HG02852 (cell line): ENCODE measurements at regions not wholly inside any gene's neighbourhood (a gene's known extent, or its start where the extent isn't known, plus 50 kb on each side); places are given as distances from the start of the nearest gene placed in this dataset.
"Not testable (repeated sequence)": the region's sequence is repeated elsewhere in the genome, so short reads cannot be mapped to it uniquely, and the experiment has no call there.

Experiments used
- ATAC-seq: cut with Tn5 transposase; IDR thresholded peaks from one replicate; pipeline ENCODE4 v1.9.1; 2021; ENCODE audit warnings: mild to moderate bottlenecking, moderate library complexity; ENCODE audit not compliant: unreplicated experiment

DNA sequence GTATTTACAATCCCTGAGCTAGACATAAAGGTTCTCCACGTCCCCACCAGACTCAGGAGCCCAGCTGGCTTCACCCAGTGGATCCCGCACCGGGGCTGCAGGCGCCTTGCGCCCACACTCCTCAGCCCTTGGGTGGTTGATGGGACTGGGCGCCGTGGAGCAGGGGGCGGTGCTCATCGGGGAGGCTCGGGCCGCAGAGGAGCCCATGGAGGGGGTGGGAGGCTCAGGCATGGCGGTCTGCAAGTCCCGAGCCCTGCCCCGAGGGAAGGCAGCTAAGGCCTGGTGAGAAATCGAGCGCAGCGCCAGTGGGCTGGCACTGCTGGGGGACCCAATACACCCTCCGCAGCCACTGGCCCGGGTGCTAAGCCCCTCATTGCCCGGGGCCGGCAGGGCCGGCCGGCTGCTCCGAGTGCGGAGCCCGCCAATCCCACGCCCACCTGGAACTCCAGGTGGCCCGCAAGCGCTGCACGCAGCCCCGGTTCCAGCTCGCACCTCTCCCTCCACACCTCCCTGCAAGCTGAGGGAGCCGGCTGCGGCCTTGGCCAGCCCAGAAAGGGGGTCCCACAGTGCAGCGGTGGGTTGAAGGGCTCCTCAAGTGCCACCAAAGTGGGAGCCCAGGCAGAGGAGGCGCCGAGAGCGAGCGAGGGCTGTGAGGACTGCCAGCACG, 260.9 kb upstream of the BTG1 start:
- not testable (repeated sequence) for ATAC-seq

DNA sequence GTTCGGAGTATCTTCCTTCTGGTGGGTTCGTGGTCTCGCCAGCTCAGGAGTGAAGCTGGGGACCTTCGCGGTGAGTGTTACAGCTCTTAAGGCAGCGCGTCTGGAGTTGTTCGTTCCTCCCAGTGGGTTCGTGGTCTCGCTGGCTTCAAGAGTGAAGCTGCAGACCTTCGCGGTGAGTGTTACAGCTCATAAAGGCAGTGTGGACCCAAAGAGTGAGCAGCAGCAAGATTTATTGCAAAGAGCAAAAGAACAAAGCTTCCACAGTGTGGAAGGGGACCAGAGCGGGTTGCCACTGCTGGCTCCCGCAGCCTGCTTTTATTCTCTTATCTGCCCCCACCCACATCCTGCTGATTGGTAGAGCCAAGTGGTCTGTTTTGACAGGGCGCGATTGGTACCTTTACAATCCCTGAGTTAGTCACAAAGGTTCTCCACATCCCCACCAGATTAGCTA, 260.2 kb upstream of the BTG1 start:
- ATAC-seq = not testable (repeated sequence)

- ATAC-seq = no peak
Observed at GRCh38 chr12:92404921-92405320, 259.3 kb upstream of the BTG1 start.

GRCh38 chr12:92404259-92404894, 258.7 kb upstream of the BTG1 start:
- ATAC-seq = no peak

DNA sequence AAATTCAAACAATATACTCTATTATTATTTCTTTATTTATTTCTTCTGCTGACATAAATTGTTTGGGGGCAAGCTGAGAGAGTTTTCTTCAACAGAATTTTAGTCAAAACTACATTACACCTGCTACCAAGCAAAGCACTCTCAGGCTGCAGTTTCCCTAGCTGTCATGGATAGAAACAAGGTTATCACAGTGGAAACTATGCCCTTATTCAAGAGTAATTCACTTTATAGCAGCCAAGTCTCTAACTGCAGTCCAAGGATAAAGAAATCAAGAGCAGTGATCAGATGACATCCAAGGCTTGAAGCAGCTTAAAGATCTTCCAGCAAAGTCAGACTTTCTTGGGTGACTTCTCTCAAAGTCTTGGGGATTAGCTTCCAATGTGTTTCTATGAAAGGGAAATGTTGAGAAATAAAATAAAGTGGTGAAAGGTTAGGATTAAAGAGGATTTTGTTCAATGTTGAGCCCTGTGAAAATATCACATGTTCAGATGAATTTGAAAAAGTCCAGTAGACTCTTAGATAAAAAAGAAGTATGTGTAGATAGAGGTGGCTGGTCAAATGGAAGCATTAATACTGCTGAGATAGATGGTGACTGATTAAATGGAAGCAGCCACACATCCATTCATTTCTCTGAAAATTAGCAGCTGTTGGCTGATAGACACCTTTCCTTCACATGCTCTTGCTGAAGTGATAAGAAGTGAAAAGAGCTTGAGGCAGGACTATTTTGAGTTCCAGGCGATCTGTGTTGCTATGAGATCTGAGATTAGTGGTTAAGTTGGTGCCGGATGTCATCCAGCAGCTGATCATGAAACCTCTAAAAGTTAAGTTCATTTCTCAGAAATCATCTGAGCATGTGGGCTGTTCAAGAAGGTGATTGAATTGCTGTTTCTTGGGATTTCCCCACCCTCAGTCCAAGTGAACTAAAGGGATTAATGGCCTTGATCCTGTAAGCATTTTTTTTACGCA, 257.8 kb upstream of the BTG1 start:
- peak; percentile 87 for ATAC-seq

DNA sequence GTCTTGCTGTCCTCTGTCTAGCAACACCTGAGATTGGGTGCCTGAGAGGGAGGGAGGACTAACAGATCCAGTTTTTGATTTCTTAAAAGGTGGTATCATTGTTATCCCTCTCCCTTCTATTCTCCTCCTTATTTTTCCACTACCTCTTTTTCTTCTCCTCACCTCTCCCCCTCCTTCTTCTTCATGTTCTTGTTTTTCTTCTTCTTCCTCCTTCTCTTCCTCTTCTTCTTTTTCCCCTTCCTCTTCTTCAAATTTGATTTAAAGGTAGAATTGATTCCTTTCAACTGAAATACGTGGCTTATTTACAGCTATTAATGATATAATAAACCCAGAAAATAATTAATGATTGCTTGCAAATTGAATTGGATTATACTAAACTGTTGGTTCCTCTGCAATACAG, 256.8 kb upstream of the BTG1 start:
- no peak for ATAC-seq

- peak; percentile 33 for ATAC-seq
Observed at GRCh38 chr12:92400006-92400405, 254.4 kb upstream of the BTG1 start.

DNA sequence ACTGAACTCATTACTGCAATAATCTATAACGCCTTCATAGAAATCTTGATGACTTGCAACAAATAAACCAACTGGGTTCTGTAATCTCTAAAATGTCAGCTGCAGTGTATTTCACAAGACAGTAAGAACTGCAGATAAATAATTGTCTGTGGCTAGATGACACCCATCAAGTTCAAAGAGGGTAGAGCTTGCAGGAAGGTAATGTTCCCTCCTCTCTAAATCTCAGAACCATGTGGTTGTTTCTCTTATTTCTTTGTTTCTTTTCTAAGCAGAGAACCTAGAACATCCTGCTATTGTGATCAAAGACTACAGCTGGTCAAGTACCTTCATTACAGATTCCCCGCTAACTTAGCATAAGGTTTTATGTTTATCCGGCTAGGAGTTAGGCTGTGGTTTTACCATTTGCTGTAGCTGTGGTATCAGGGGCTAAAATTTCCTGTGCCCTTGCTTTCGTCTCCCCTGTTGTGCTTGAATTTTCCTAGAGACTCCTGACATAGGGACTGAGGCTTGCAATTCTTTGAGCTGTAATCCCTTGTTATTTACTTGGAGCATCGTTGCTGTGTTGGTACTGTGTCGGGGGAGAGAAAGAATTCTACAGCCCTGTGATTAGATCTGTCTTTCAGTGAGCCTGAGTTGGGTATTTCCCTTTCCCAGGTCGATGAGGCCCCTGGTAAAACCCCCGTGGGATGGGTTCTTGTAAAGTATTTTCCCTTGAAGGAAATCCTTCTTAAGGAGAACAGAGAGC, 253.1 kb upstream of the BTG1 start:
- ATAC-seq = no peak

DNA sequence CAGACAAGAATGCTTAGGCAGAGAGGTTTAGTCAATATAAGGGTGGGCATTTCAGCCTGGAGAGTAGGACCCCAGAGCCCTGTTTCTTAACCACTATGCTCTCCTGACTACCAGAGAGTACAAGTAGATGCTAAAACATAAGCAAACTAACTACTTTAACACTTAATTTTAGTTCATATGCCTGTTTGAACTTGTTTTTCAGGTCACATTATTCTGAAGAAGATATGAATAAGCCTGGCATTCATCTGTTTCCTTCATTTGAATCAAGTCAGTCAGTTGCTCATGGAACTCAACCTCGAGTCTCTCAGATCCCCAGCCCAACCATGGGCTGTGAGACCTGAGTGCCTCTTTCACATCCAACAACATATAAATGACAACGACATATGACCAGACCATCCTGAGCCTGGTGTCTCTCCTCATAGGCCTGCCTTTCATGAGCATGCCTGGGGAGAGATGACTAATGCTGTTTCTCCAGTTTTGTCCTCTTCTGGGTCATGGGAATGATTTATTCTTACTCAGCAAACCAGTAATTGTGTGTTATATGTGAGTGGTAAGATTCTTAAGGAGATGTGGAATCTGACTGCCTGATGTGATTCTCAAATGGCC, 251.1 kb upstream of the BTG1 start:
- ATAC-seq = no peak

DNA sequence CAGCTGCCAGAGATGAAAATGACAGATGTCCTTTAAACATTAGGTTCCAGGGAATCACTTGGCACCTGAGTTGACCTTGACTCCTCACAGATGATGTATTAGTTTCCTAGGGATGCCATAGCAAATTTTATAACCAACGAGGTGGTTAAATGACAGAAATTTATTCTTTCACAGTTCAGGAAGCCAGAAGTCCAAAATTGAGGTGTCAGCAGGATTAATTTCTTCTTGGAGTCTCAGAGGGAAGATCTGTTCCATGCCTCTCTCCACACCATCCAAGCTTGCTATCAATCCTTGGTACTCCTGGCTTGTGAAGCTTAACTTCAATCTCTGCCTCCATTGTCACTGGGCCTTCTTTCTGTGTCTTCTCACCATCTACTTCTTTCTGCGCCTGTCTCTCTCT, 249.7 kb upstream of the BTG1 start:
- ATAC-seq = no peak

DNA sequence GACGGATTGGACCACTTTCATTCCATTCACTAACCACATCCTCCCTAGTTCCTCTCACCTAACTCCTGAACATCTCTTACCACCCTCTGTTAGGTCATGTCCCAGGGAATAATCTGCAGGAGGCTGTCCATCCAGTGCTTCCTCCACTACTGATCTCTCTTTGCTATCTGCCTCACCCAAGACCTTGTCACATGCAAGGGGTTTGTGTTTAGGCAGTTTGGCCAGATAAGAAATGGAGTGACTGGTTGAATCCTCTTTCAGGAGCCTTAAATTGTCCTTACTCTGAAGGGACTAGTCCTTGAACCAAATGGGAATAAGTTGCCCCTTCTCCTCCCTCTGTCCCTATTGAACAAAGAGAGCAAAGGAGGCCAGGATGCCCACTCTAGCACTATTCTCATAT, 249.2 kb upstream of the BTG1 start:
- no peak for ATAC-seq

DNA sequence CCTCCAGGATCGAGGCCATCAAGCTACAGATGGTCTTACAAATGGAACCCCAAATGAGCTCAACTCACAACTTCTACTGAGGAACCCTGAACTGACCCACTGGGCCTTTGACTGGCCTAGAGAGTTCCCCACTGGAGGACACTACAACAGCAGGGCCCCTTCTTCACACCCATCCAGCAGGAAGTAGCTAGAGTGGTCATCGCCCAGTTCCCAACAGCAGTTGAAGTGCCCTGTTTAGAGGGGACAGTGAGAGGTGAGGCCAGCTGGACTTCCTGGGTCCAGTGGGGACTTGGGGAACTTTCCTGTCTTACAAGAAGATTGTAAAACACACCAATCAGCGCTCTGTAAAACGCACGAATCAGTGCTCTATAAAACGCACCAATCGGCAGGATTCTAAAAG, 247.9 kb upstream of the BTG1 start:
- no peak for ATAC-seq

GRCh38 chr12:92391726-92392125, 246.1 kb upstream of the BTG1 start:
- ATAC-seq = not testable (repeated sequence)

DNA sequence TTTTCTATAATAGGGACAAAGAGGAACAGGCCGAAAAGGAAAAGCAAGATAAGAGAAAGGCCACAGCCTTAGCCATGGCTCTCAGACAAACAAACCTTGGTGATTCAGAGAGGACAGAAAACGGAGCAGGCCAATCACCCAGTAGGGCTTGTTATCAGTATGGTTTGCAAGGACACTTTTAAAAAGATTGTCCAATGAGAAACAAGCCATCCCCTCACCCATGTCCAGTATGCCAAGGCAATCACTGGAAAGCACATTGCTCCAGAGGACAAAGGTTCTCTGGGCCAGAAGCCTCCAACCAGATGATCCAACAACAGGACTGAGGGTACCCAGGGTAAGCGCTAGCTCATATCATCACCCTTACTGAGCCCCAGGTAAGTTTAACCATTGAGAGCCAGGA, 243.8 kb upstream of the BTG1 start:
- no peak for ATAC-seq

DNA sequence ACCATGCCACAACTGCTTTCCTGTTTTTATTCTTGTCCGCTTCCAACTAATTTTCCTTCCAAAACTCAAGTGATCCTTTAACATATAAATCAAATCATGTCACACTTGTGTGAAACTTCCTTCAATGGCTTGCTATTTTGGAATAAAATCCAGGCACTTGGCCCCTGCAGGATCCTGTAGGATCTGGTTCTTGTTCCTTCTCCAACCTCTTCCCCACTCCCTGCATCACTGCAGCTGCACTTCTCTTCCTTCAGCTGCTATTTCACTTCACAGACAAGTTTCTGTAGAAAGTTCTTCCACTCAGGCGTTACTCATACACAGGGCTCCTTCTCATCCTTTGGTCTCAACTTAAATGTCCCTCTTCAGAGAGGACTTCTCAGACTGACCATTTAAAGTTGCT, 239.7 kb upstream of the BTG1 start:
- no peak for ATAC-seq

DNA sequence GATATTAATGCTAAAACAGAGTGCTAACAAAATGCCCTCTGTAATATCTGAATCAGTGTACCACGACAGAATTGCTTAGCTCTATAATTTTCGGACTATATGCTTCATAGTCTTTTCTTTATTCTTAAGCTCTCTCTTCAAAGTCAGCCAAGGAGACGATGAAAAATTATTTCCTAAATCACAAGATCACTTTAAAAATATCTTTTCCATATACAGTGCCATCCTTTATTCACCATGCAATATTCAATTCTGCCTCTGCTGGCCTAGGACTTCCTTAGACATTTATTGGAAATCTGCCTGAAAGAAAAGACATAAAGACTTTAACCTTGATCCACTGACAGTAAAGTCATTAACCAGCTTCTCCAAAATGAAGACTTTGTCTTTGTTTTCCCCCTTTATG, 238.9 kb upstream of the BTG1 start:
- no peak for ATAC-seq

GRCh38 chr12:92382383-92382878, 236.8 kb upstream of the BTG1 start:
- no peak for ATAC-seq

- no peak for ATAC-seq
Observed at GRCh38 chr12:92381856-92382255, 236.2 kb upstream of the BTG1 start.

GRCh38 chr12:92378682-92379479, 233.2 kb upstream of the BTG1 start:
- no peak for ATAC-seq

DNA sequence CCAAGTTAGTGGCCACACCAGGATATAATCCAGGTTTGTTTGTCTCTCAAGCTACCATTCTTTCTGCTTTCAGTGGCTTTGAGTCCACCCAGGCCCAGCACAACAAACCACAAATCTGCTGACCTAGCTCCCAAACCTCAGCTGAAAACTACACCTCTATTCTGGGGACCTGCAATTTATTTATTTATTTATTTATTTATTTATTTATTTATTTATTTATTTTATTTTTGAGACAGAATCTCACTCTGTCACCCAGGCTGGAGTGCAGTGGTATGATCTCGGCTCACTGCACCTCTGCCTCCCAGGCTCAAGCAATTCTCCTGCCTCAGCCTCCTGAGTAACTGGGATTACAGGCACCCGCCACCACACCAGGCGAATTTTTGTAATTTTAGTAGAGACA, 229.9 kb upstream of the BTG1 start:
- not testable (repeated sequence) for ATAC-seq
